Smooth muscle cell (in vitro differentiated cells): ENCODE measurements at regions not wholly inside any gene's neighbourhood (a gene's known extent, or its start where the extent isn't known, plus 50 kb on each side); places are given as distances from the start of the nearest gene placed in this dataset.

Experiments
- DNase-seq: peaks from one replicate; lab custom pipeline; 2025; ENCODE audit not compliant: unreplicated experiment; lab: John Stamatoyannopoulos, UW
- H2AFZ ChIP-seq: fragments of 200-600 bp; sonication (generic); 2 replicates; pipeline ENCODE4 v1.6.0; 2016; ENCODE audit warnings: antibody characterized with exemption, low read depth, mild to moderate bottlenecking
- H3F3A ChIP-seq: fragments of 200-600 bp; sonication (generic); 2 replicates; pipeline ENCODE4 v1.6.0; 2017; ENCODE audit warnings: antibody characterized with exemption, low read depth
- H3K27ac ChIP-seq: fragments of 200-600 bp; sonication (generic); 2 replicates; pipeline ENCODE4 v1.5.1; 2016; ENCODE audit warnings: low read depth, mild to moderate bottlenecking
- H3K27me3 ChIP-seq: fragments of 200-600 bp; sonication (generic); 2 replicates; pipeline ENCODE4 v1.6.1; 2016; ENCODE audit warnings: low read depth, mild to moderate bottlenecking
- H3K36me3 ChIP-seq: fragments of 200-600 bp; sonication (generic); 2 replicates; pipeline ENCODE4 v1.5.1; 2016; ENCODE audit warnings: low read depth
- H3K4me1 ChIP-seq: fragments of 200-600 bp; sonication (generic); 2 replicates; pipeline ENCODE4 v1.5.1; 2016; ENCODE audit warnings: low read depth
- H3K4me2 ChIP-seq: fragments of 200-600 bp; sonication (generic); 2 replicates; pipeline ENCODE4 v1.6.0; 2016; ENCODE audit warnings: mild to moderate bottlenecking
- H3K4me3 ChIP-seq: fragments of 200-600 bp; sonication (generic); 2 replicates; pipeline ENCODE4 v1.5.1; 2016; ENCODE audit warnings: mild to moderate bottlenecking
- H3K79me2 ChIP-seq: fragments of 200-600 bp; sonication (generic); 2 replicates; pipeline ENCODE4 v1.6.0; 2016; ENCODE audit warnings: low read depth, mild to moderate bottlenecking
- H3K9ac ChIP-seq: fragments of 200-600 bp; sonication (generic); 2 replicates; pipeline ENCODE4 v1.6.0; 2016; ENCODE audit warnings: low read depth
- H3K9me3 ChIP-seq: fragments of 200-600 bp; sonication (generic); replicated peaks from 2 replicates; pipeline ENCODE4 v1.5.1; 2016; ENCODE audit warnings: low read depth
- H4K20me1 ChIP-seq: fragments of 200-600 bp; sonication (generic); 2 replicates; pipeline ENCODE4 v1.6.0; 2016; ENCODE audit warnings: low read depth
- WGBS: methylation state at CpG from one replicate; pipeline ENCODE4 v1.1.7; 2016; ENCODE audit warnings: low lambda C conversion rate; 5-methylcytosine and 5-hydroxymethylcytosine counted together
- TF ChIP-seq, protein P1 (sequence below): fragments of 200-600 bp; sonication (generic); IDR thresholded peaks from 2 replicates; pipeline ENCODE4 v1.5.1; 2017; ENCODE audit warnings: borderline replicate concordance, mild to moderate bottlenecking, antibody characterized with exemption; ENCODE audit not compliant: insufficient read depth, poor library complexity, severe bottlenecking

DNA sequence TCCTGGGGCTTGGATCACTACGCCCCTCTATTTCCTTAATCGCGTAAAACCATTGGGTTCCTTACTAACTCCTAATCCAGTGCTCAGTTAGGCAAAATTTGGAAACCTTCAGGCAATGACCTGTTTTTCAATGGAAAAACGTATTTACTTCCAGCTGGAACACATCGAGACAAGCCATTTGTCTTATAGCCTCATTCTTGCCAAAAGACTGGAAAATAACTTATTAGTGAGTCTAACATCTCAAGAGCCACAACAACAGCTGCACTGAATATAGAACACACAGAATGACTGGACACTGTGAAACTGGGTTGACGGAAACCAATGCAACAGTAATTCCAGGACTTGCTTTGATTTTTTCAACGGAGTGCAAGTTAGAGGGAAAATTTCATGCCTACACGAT lies 125.2 kb upstream of the MAP3K7 start:
- 87% methylated on average over 8 of the region's 8 CpGs for WGBS
- Histone ChIP-seq H3K4me2 (no peak overlapping the region), H3K4me3 (no peak overlapping the region), H3K9me3 (no peaks in the 10 kb centered on the region), H3K4me1 (peaks cover 5% of the 10 kb centered on the region), H3K9ac (no peak overlapping the region), H3F3A (no peaks in the 10 kb centered on the region), H3K27ac (no peak overlapping the region), H2AFZ (no peak overlapping the region), H3K36me3 (no peaks in the 10 kb centered on the region), H3K27me3 (no peaks in the 10 kb centered on the region), H4K20me1 (no peaks in the 10 kb centered on the region), H3K79me2 (no peaks in the 10 kb centered on the region)
- DNase-seq, result no peak
- TF ChIP-seq, protein P1, sequence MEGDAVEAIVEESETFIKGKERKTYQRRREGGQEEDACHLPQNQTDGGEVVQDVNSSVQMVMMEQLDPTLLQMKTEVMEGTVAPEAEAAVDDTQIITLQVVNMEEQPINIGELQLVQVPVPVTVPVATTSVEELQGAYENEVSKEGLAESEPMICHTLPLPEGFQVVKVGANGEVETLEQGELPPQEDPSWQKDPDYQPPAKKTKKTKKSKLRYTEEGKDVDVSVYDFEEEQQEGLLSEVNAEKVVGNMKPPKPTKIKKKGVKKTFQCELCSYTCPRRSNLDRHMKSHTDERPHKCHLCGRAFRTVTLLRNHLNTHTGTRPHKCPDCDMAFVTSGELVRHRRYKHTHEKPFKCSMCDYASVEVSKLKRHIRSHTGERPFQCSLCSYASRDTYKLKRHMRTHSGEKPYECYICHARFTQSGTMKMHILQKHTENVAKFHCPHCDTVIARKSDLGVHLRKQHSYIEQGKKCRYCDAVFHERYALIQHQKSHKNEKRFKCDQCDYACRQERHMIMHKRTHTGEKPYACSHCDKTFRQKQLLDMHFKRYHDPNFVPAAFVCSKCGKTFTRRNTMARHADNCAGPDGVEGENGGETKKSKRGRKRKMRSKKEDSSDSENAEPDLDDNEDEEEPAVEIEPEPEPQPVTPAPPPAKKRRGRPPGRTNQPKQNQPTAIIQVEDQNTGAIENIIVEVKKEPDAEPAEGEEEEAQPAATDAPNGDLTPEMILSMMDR, result no peak

DNA sequence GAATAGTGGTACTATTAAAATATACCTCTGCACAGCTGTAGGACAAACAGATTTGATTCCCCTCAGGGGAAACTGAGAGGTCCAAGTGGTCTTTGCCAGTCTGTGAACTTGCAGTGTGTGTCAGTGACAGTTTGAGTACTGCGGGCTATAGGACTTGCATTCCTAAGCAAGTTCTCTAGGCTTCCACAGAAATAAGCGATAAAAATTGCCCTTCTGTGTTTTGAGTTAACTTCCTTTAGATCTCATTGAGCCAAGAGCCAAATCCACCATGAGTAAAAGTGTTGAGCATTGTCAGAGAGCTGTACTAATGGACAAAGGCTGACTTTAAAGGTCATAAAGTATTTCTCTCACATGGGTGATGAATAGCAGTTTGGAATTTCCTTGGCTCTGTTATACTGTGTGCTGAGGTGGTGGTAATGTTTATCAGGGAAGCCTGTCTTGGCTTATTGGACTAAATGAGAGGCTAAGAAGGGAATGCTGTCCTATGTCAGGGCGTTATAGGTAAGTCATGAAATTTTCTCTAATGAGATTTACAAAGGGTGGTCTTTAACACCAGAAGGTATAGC lies 122.6 kb upstream of the MAP3K7 start:
- Histone ChIP-seq H4K20me1 (no peaks in the 10 kb centered on the region), H3K4me3 (no peak overlapping the region), H3K4me1 (peaks cover 5% of the 10 kb centered on the region), H3K9me3 (no peaks in the 10 kb centered on the region), H2AFZ (no peak overlapping the region), H3F3A (no peaks in the 10 kb centered on the region), H3K79me2 (no peaks in the 10 kb centered on the region), H3K4me2 (no peak overlapping the region), H3K27ac (no peak overlapping the region), H3K9ac (no peak overlapping the region), H3K36me3 (no peaks in the 10 kb centered on the region), H3K27me3 (no peaks in the 10 kb centered on the region)
- TF ChIP-seq, protein P1, result no peak
- WGBS, result 81% methylated on average over 3 of the region's 3 CpGs
- no peak for DNase-seq

DNA sequence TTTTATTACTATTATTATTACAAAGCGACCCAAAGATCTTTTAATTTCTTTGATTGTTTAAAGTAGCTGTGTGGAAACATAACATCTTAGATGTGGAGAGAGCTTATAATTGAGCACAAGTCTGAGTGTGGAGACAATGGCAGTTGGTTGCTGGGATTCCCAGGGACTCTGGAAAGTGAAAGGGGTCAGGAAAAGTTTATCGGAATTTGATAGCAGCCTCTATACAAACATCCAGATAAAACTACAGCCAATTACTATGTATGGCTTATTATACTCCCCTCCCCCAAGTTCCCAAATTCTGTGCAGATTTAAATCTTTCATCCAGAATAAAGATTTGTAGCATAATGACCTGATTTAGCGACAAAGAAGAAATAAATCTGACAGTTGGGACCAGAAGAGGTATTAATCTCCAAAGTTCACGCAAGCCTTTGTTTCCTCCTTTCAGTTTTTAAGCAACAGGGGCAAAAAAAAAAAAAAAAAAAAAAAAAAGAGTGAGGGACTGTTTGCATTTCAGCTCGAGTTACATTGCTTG lies 121.4 kb upstream of the MAP3K7 start:
- H3K4me3 ChIP-seq, result no peak overlapping the region
- no peaks in the 10 kb centered on the region for H4K20me1 ChIP-seq
- peaks cover 5% of the 10 kb centered on the region for H3K4me1 ChIP-seq
- no peaks in the 10 kb centered on the region for H3F3A ChIP-seq
- 88% methylated on average over 5 of the region's 5 CpGs for WGBS
- no peak overlapping the region for H3K27ac ChIP-seq
- H3K4me2 ChIP-seq, result no peak overlapping the region
- TF ChIP-seq, protein P1, result no peak
- H3K27me3 ChIP-seq, result no peaks in the 10 kb centered on the region
- no peak for DNase-seq
- no peaks in the 10 kb centered on the region for H3K79me2 ChIP-seq
- no peak overlapping the region for H2AFZ ChIP-seq
- H3K36me3 ChIP-seq, result no peaks in the 10 kb centered on the region
- no peak overlapping the region for H3K9ac ChIP-seq
- H3K9me3 ChIP-seq, result no peaks in the 10 kb centered on the region

DNA sequence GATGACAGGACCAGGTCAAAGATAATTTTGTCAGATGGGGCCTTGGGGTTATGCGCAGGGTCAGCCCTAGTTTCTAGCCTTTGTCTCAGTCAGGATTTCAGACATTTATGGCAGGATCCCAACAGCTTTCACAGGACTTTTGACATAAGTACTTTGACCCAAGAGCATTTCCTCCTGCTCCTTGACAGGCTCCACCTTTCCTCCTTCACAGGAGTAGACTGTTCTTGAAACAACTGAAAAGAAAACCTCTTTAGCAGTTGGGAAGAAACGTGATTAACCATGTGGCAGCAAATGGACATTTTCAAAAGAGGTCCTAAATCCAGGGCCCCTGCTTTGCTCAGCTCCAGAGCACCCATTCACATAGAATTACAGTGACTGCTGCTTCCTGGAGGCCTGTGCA lies 120.4 kb upstream of the MAP3K7 start:
- Histone ChIP-seq H3K4me2 (no peak overlapping the region), H3F3A (no peaks in the 10 kb centered on the region), H3K9ac (no peak overlapping the region), H3K27ac (no peak overlapping the region), H2AFZ (no peak overlapping the region), H3K79me2 (no peaks in the 10 kb centered on the region), H3K9me3 (no peaks in the 10 kb centered on the region), H4K20me1 (no peaks in the 10 kb centered on the region), H3K4me1 (peaks cover 5% of the 10 kb centered on the region), H3K36me3 (no peaks in the 10 kb centered on the region), H3K4me3 (no peak overlapping the region), H3K27me3 (no peaks in the 10 kb centered on the region)
- 84% methylated on average over 2 of the region's 2 CpGs for WGBS
- TF ChIP-seq, protein P1, result no peak
- DNase-seq, result no peak
